Activated CD4-positive, alpha-beta T cell treated with anti-CD3 and anti-CD28 coated beads for 4 hours (primary cell): ENCODE measurements at regions not wholly inside any gene's neighbourhood (a gene's known extent, or its start where the extent isn't known, plus 50 kb on each side); places are given as distances from the start of the nearest gene placed in this dataset.

Experiments
- DNase-seq, 2 donors: peaks; one replicate each; pipeline ENCODE4 v3.0.0-alpha.2; 2020

DNA sequence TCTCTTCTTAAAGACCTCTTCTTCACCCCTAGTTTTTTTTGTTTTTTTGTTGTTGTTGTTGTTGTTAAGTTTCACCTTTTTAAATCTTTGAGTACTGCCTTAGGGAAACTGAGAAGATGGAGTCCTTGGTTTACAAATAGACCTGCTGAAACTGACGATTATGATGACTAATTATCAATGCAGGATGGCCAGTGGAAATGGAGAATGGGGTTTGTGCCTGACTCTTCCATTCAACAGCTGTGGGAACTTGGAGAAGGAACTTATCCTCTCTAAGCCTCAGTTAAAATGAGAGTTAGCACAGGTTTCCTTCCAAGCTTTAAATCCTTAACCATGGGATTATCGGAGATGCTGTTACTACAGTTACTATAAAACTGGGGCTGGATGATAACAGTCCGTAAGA lies 66.7 kb upstream of the PNMA1 start:
- DNase-seq: no peak

DNA sequence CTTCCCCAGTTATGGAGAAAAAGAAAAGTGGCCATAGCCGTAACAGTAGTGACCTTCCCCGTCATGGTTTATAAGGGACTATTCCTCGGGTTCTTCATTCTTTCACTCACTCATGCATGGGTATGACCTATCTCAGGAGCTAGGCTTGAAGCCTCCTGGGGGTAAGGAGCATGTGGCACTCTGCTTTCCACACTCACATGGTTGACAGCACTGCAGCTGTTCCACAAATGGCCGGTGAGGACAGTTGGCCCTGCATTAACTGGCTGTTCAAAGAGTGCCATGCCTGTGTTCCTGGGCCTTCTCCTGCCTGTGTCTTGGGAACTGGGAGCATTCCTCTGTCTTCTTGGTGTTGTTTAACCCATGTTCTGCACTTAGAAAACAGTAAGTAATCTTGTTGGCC lies 66.2 kb upstream of the PNMA1 start:
- no peak for DNase-seq

DNA sequence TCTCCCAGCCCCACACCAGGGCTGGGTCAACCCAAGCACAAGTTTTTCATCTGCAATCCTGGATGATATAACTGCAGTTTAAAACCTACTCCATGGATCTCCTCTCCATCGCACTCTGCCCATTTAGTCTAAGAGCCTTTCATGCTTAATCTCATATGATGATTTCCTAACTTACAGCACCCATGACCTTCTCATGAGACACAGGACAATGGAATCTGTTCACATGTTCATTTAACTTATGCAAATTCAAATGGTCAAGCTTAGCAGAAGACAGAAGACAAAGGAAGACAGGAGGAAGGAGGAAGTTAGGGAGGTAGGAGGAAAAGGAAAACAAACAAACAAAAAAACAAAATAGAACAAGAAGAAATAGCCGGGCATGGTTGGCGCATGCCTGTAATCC lies 64.6 kb upstream of the PNMA1 start:
- DNase-seq: no peak

DNA sequence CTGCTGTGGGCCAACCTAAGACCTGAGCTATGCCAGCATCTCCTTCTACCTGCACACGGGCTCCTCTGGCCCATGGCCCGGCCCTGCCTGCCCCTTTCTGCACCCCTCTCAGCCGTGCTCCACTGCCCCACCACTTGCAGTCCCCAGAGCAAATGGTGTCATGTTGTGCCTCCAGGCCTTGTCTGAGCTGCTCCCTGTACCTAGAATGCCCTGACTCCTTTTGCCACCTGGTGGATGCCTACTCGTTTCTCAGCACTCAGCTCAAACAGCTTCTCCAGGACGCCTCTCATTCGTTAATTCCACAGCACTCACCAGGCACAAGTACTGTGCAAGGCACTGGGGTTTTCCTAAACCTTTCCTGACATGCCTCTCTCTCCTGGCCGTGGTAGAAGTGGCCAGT lies 63.2 kb upstream of the PNMA1 start:
- peak in 1 of 2 donors; percentile 20 for DNase-seq

DNA sequence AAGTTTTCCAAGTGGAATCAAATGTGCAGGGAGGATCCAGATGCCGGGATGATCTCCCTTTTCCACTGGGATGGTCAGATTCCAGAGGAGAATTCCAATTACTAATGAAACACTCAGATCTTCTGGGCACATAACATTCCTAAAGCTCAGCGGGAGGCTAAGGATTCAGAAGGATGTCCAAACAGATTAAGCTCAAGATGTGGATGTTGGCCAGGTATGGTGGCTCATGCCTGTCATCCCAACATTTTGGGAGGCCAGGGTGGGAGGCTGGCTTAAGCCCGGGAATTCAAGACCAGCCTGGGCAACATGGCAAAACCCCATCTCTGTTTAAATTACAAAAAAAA lies 62.0 kb upstream of the PNMA1 start:
- DNase-seq: no peak

DNA sequence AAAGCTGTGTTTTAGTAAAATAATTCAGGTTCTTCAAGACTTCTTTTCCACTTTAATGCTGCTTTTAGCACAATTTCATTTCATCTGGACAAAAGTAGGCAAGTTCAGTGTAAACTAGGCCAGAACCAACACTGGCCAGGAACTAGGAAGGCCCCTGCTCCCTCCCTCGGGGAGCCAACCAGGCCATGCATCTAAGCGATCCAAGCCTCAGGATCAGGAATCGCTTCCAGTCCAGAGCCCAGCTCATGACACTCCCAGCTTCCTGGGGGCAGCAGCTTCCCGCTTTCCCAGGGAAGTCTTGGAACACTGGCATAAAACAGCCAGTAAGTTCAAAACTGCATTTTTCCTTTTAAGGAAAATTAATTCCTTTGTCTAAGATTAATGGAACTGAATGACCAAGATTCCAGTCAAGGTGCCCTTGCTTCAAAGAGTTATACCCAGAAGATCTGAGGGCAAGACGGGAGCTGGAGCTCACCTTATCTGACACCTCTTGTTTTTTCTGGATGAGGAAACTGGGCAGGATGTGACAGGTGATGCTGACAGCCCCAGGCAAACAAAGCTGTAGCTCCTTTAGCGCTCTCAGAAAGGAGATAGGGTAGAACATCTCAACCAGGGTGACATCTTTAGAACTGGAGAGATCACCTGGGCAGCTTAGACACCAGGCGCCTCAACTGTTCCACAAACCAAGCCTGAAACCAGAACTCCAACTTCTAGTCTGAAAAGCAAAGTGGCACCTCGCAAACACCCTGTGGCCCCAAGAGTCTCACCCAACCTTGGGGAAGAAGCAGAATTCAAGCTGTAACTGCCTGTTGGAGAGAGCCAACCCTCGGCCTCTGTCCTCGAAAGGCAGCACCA lies 61.4 kb upstream of the PNMA1 start:
- DNase-seq: no peak

DNA sequence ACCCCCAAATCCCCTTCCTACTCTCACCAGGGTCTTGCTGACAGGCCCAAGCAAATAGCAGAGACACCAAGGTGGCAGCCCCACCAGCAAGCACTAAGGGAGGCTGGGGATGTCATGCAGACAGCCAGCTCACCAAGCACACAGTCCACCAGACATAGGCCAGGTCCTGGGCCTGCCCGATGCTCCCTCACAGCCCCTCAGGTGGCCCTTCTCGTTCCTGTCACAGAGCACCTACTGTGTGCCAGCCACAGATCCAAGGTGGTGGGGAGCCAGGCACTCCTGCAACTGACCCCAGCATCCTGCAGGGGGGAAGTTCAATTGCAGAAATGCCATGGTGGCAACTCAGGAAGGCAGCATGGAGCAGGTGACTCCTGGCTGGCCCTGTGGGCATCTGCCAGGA lies 60.5 kb upstream of the PNMA1 start:
- no peak for DNase-seq

DNA sequence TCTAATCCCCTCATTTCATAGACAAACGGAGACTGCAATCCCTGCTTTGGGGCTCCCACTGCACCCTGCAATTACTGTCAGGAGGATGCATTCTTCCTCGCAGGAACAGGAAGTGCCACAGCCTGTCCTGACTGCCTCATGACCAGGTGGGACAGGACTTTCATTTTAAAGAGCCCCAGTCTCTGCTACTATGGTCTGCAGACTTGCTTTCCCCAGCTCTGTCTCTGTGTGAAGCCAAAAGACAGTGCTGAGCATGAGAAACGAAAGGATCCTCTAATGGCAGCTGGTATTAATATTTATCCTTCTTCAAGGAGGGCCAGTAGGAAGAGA lies 60.0 kb upstream of the PNMA1 start:
- DNase-seq: no peak

DNA sequence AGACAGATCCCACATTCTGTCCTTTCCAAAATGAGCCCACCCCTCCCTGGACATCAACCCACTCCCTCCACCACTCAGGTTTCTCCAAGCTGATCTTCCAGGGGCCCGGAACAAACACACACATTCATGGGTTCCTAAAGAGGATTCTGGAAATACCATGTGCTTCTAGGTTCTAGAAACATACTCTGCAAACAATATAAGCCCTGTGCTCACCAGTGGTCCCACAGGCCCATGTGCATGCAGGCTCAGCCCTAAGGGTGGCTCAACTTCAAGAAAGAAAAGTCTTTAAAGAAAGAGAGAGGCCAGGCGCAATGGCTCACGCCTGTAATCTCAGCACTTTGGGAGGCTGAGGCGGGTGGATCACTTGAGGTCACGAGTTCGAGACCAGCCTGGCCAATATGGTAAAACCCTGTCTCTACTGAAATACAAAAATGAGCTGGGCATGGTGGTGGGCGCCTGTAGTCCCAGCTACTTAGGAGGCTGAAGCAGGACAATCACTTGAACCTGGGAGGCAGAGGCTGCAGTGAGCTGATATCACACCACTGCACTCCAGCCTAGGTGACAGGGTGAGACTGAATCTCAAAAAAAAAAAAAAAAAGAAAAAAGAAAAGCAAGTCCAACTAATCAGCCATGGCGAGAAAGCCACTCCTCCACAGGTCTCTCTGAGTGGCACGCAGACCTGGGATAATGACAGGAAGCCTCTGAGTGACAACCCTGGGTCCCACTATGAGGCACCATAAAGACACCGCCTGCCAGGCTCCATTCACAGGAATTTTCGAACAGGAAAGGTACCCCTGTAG lies 59.5 kb upstream of the PNMA1 start:
- DNase-seq: no peak

DNA sequence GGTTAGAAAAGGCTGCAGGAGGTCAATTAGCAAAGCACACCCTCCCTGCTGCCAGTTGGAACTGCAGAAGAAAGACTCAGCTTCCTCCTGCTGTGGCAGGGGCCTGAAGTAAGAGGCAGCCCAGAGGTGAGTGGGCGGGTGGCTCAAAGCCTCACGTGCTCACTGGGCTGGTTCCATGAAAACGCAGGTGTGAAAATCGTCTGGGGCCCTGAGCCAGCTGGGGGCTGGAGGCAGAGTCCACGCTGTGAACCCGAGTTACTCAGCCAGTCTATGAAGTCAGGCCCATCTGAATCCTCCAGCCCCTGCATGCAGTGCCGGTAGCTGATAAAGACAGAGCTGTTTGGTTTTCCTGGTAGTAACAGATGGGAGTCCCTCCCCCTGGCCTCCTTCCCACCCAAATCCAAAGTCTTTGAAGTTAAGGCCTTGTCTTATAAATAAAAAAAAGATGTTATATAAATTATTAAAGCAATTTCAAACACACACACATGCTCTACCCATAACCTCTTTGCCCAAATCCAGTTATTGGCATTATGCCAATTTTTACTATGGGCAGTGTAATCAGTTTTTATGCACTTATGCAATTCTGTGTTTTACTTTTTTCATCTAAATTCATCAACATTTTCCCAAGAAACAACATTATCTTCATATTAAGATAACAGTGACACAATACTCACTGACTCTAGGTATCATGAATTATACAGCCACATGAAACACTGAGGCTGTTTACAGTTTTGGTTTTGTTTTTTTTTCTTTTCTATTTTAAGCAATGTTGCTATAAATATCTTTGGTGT lies 57.9 kb upstream of the PNMA1 start:
- peak; percentile 62 to 69 for DNase-seq

DNA sequence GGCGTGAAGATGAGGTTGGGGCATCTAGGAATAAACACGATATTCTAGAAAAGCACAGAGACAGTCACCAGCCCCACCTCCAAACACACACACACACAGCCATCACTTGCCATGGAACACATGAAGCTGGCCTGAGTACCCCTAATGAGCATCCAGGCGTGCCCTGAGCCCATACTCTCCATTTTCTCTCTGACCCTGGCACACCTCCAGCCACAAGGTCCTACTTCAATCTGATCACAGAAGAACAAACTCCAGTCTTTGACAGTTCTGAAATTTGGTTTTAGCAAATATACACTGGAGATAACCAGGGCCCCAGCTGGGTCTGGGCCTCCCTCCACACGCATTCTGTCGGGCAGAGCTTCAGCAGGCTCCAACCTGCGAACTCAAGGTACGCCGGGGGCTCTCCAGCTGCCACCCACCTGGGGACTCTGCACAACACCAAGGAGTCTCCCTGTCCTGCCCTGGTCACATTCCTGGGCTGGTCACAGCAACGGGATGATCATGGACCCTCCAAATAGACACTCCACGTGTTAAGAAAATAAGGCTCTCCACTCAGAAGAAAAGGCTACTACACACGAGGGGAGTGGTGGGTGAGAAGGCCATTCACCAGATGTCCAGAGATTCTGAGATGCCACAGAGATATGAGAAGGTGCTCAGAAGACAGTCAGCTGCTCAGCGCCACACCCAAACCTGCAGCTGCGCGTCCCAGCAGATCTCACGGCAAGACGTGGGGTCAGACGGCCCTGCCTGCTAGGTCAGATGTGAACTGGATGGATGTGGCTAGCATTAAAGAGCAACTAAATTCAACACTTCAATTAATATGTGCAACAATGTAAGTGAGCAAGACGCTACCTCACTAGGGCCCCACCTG lies 57.0 kb upstream of the PNMA1 start:
- no peak for DNase-seq

DNA sequence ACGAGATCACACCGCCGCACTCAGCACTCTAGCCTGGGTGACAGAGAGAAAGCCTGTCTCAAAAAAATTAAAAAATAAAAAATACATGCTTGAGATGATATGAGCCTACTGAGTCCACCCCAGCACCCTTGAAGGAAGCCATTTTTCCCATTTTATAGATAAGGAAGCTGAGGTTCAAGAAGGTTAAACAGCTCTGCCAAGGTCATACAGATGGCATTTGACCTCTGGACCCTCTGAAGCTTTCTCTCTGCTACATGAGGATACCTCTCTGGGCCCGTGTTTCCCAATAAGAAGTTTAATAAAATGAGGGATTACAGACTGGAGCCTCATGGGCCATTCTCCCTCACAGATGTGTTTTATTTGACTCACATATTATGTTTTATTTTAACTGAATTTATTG lies 53.9 kb upstream of the PNMA1 start:
- DNase-seq: no peak

DNA sequence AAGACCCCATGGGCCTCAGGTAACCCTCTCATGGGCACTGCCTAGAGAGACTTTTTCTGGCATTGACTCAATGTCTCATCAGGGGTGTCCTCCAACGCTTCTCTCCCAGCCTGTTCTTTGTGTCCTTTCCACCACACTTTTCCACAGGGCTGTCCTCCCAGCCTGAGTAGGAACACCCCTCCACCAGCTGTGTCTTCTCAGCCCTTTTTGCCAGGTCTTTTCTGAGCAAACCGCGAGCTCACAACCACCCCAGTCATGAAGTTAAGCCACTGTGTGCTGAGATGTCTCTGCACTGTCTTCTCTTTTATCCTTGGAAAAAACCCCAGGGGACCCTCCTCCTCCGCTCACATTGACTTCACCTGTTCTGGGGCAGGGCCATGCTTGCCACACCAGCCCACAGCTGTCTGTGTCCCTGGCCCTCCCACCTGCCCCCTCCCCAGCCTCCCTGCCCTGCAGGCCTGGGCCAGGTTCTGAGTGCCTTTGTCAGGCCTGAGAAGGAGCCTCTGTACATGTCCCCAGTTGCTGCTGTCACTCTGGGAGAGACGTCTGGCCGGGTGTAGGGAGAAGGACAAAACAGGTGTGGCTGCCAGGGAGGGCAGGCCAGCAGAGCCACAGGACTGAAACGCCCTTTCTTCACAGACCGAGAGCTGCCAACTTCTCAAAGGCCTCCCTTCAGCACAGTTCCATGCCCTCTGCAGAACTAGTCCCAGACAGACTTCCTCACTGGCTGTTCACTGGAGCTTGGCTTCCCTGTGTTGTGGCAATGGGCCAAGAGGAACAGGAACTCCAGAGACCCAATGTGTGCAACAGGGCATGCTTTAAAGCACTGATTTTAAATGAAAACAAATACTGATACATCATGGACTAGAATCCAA lies 50.5 kb upstream of the PNMA1 start:
- DNase-seq: no peak
